Psoas muscle (tissue), 7 donors: ENCODE measurements at regions not wholly inside any gene's neighbourhood (a gene's known extent, or its start where the extent isn't known, plus 50 kb on each side); places are given as distances from the start of the nearest gene placed in this dataset.
"Not testable (repeated sequence)": the region's sequence is repeated elsewhere in the genome, so short reads cannot be mapped to it uniquely, and the experiment has no call there.

Experiments used
- ATAC-seq, 4 donors: fragments of 200-7000 bp; cut with Tn5 transposase; one replicate each; pipeline ENCODE4 v1.9.1; 2020; ENCODE audit warnings: moderate library complexity in 3 of 4, mild to moderate bottlenecking in 2 of 4
- DNase-seq, 2 donors: peaks; one replicate each; pipeline ENCODE4 v3.0.0-alpha.2; 2020
- H3K27ac ChIP-seq: fragments of 200-600 bp; one replicate; pipeline ENCODE4 v1.8.0; 2022
- H3K27me3 ChIP-seq, 3 donors: fragments of 200-600 bp in 1 of 3; one replicate each; pipeline versions ENCODE4 v1.6.1 to v1.8.0; 2013 to 2022; ENCODE audit warnings: low read length in 2 of 3, mild to moderate bottlenecking in 2 of 3, moderate library complexity in 1 of 3; ENCODE audit not compliant: insufficient read depth in 3 of 3
- H3K36me3 ChIP-seq, 2 donors: fragments of 200-600 bp in 1 of 2; one replicate each; pipeline versions ENCODE4 v1.6.1 to v1.8.0; 2013 to 2022; ENCODE audit warnings: low read depth in 1 of 2, mild to moderate bottlenecking in 1 of 2, moderate library complexity in 1 of 2; ENCODE audit not compliant: insufficient read depth in 1 of 2
- H3K4me1 ChIP-seq: fragments of 200-600 bp; one replicate; pipeline ENCODE4 v1.8.0; 2022
- H3K4me3 ChIP-seq: fragments of 200-600 bp; one replicate; pipeline ENCODE4 v1.8.0; 2022; ENCODE audit warnings: mild to moderate bottlenecking
- H3K9me3 ChIP-seq: fragments of 200-600 bp; one replicate; pipeline ENCODE4 v1.8.0; 2022
- WGBS, 3 donors: extraction: QIAGEN DNeasy Blood & Tissue Kit; methylation state at CpG; one replicate each; pipeline versions ENCODE4 v1.1.6 to v1.1.7; 2013; 5-methylcytosine and 5-hydroxymethylcytosine counted together
- intact Hi-C, 2 donors: fragments of 100-400 bp; cut with DNase I; formaldehyde crosslinking; loops; one replicate each; pipeline versions ENCODE4 v1.11.0 to v1.14.2; 2022
- TF ChIP-seq, protein P1 (sequence below): fragments of 200-600 bp; IDR thresholded peaks from one replicate; pipeline ENCODE4 v1.8.0; 2022; ENCODE audit warnings: antibody characterized with exemption
- donor health status: healthy with polysubstance abuse.
- donor health status: DM: no; HTN: no; CAD: no; lungs with moderate emphysema.
- donor health status: Bipolar disorder and iron deficiency.
- donor health status: healthy.
- donor health status: DM: yes; HTN: yes; CAD: no.
- donor health status: DM: no; HTN: no; CAD: no.
- donor health status: DM: yes; HTN: yes; CAD: no.

GRCh38 chr10:46104071-46104585, 58.1 kb upstream of the MSMB start:
- TF ChIP-seq, protein P1, sequence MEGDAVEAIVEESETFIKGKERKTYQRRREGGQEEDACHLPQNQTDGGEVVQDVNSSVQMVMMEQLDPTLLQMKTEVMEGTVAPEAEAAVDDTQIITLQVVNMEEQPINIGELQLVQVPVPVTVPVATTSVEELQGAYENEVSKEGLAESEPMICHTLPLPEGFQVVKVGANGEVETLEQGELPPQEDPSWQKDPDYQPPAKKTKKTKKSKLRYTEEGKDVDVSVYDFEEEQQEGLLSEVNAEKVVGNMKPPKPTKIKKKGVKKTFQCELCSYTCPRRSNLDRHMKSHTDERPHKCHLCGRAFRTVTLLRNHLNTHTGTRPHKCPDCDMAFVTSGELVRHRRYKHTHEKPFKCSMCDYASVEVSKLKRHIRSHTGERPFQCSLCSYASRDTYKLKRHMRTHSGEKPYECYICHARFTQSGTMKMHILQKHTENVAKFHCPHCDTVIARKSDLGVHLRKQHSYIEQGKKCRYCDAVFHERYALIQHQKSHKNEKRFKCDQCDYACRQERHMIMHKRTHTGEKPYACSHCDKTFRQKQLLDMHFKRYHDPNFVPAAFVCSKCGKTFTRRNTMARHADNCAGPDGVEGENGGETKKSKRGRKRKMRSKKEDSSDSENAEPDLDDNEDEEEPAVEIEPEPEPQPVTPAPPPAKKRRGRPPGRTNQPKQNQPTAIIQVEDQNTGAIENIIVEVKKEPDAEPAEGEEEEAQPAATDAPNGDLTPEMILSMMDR, result no peak
- DNase-seq (no peak), ATAC-seq (no peak)
- WGBS, 3 donors, result 51 to 66% (median 56%) methylated on average over 4 of the region's 4 CpGs
- no peak overlapping the region for H3K27ac ChIP-seq
- H3K27me3 ChIP-seq, result peaks cover 0 to 2% (median 0%) of the 10 kb centered on the region in 3 donors
- intact Hi-C loops, result no loop called here
- no peaks in the 10 kb centered on the region for H3K36me3 ChIP-seq
- peaks cover 8% of the 10 kb centered on the region for H3K4me1 ChIP-seq
- H3K9me3 ChIP-seq, result no peaks in the 10 kb centered on the region
- H3K4me3 ChIP-seq, result no peak overlapping the region

- WGBS, 3 donors, result 48 to 66% (median 54%) methylated on average over 6 to 8 of the region's 9 CpGs
- not testable (repeated sequence) for H3K4me1 ChIP-seq, ATAC-seq, H3K27ac ChIP-seq, DNase-seq, H3K9me3 ChIP-seq, H3K27me3 ChIP-seq, H3K4me3 ChIP-seq, H3K36me3 ChIP-seq
- intact Hi-C loops, result loop anchor here in 1 of 2 donors (5.0 kb wide), 1 partner anchor 1277 kb away; the partner anchor contains the start of gene ZNF488
These were observed 59.3 kb upstream of the MSMB start for GRCh38 chr10:46105416-46105815.

DNA sequence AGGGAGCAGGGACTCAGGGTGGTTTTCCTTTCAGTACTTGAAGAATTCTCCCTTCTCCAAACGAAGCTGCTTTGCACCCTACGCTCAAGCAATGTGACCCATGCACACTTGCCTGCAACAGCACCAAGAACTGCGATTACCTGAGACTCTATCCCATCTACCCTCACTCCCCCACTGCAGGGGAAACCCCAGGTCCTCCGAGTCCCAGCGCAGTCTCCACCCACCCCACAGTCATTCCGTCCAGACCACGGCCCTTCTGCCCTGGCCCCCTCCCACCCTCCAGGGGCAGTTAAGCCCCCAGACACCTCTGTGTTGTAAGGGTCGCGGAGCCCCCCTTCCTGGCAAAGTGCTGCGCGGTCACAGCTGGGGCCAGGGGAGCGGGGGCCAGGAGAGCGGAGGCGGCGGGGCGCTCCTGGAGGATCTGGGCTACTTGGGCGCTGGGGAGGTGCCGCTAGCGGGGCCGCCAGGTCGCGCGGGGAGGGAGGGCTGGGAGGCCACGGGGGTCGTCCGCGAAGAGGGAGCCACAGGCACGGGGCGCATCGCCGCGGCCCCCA, 59.9 kb upstream of the MSMB start:
- H3K4me1 ChIP-seq, H3K27ac ChIP-seq, H3K9me3 ChIP-seq, H3K27me3 ChIP-seq, H3K36me3 ChIP-seq, DNase-seq: not testable (repeated sequence)
- peak overlapping the region; percentile 67 for H3K4me3 ChIP-seq
- ATAC-seq, result peak; percentile 15 to 48 (median 36)
- intact Hi-C loops, result loop anchor here in 1 of 2 donors (5.0 kb wide), 1 partner anchor 1276 kb away; the partner anchor contains the start of gene ZNF488
- WGBS, 3 donors, result 1 to 2% (median 2%) methylated on average over 20 to 32 of the region's 32 CpGs

DNA sequence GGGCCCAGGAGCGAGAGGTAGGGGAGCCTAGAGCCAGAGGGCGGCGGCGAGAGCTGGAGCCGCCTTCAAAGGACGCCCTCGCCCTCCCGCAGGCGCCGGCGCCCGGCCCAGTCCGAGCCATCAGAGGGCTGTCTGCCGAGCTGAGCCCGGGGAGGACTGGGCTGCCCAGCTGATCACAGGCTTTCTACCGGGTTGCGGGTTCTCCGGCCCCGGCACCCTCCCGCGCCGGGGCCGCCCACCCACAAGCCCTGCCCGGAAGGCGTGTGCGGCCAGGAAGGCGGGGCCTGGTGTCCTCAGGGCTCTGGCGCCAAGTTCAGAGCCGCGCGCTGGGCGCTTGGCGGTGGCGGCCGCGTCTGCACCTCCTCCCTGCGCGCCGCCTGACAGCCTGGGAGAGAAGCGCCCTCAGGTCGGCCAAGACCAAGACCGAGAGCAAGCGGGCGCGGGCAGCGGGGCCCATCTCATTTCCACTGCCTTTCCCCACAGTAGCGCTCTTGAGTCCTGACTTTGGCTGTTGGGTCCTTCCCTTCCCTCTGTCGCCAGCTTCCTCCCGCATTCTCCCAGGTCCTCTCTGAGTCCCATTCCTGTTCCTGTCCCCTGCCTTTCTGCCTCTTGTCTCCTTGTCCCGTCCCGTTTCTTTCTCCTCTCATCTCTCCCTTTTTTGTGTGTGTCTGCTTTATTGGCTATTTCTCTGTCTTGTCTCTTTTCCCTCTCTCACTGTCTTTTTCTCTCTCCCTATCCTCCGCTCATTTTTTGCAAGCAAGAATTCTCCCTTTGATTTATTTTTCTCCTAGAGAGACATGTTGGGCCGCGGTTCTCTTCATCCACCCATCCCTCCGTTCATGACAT, 60.6 kb upstream of the MSMB start:
- TF ChIP-seq, protein P1, result peak; percentile 6
- 3 to 5% (median 5%) methylated on average over 24 to 55 of the region's 55 CpGs for WGBS, 3 donors
- H3K27ac ChIP-seq, result no peak overlapping the region
- no peaks in the 10 kb centered on the region for H3K36me3 ChIP-seq
- intact Hi-C loops, result loop anchor here in 1 of 2 donors (5.0 kb wide), 1 partner anchor 1276 kb away; the partner anchor contains the start of gene ZNF488
- H3K27me3 ChIP-seq, result no peaks in the 10 kb centered on the region
- peak; percentile 96 to 99 (median 98) for ATAC-seq
- DNase-seq, result peak; percentile 62 to 77
- H3K4me3 ChIP-seq, result peak overlapping the region; percentile 67
- peaks cover 8% of the 10 kb centered on the region for H3K4me1 ChIP-seq
- H3K9me3 ChIP-seq, result no peaks in the 10 kb centered on the region

GRCh38 chr10:46108158-46108499, 62.1 kb upstream of the MSMB start:
- not testable (repeated sequence) for H3K27me3 ChIP-seq, ATAC-seq, H3K36me3 ChIP-seq, DNase-seq, H3K4me3 ChIP-seq, H3K27ac ChIP-seq, H3K9me3 ChIP-seq, H3K4me1 ChIP-seq
- intact Hi-C loops, result loop anchor here in 1 of 2 donors (5.0 kb wide), 1 partner anchor 1274 kb away; the partner anchor contains the start of gene ZNF488
- 73 to 79% (median 76%) methylated on average over 4 of the region's 5 CpGs for WGBS, 3 donors

- H3K4me3 ChIP-seq, H3K9me3 ChIP-seq, intact Hi-C loops, ATAC-seq, DNase-seq, H3K36me3 ChIP-seq, H3K27me3 ChIP-seq, H3K27ac ChIP-seq, H3K4me1 ChIP-seq: not testable (repeated sequence)
- 86 to 100% methylated on average over 1 of the region's 1 CpG; no CpG with 5 or more reads in 1 of the 3 donors for WGBS, 3 donors
These were observed 108.2 kb upstream of the MSMB start for GRCh38 chr10:46154271-46154670.

DNA sequence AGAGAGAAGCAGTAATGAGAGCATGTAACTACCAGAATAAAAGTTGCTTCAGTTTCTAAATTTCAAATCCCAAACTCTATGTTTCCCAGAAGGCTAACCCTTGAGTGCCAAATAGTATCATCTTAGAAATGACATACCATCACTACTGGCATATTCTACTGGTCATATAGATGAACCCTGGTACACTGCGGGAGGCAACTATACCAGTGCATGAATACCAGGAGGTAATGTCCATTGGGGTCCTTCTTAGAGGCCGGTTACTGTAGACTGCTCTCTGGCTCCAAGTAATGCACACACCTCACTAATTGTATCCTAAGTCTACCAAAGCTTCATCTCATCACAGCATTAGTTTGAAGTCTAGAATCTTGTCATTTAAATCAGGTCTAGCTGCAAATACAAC, 108.6 kb upstream of the MSMB start:
- H3K9me3 ChIP-seq, intact Hi-C loops, ATAC-seq: not testable (repeated sequence)

DNA sequence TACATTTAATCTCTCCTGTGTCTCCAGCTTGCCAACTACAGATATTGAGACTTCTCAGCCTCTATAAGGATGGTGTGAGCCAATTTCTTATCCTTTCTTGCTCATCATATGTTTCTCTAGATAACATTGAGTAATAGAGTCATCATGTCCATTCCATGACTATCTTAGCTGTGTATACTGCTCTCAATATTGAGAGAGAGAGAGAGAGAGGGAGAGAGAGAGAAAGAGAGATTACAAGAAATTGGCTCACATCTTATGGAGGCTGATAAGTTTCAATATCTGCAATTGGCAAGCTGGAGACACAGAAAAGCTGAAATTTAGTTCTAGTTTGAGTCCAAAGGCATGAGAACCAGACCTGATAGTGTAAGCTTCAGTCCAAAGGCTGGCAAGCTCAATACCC, 110.8 kb upstream of the MSMB start:
- H3K9me3 ChIP-seq, DNase-seq, H3K27ac ChIP-seq, H3K4me1 ChIP-seq, ATAC-seq, H3K4me3 ChIP-seq, intact Hi-C loops, H3K36me3 ChIP-seq, H3K27me3 ChIP-seq: not testable (repeated sequence)

More for the DNA sequence above, 108.6 kb upstream of the MSMB start:
- H3K4me1 ChIP-seq, DNase-seq, H3K36me3 ChIP-seq, H3K27me3 ChIP-seq, H3K4me3 ChIP-seq, H3K27ac ChIP-seq: not testable (repeated sequence)
- WGBS, 3 donors, result 84 to 90% (median 88%) methylated on average over 2 of the region's 2 CpGs
